AG04450 (cell line): ENCODE measurements at regions not wholly inside any gene's neighbourhood (a gene's known extent, or its start where the extent isn't known, plus 50 kb on each side); places are given as distances from the start of the nearest gene placed in this dataset.

Source experiments
- CTCF ChIA-PET: fragments of 300-600, 350-600 bp; formaldehyde crosslinking; extraction: SDS; loops from one replicate; lab custom pipeline; 2022; ENCODE audit warnings: antibody characterized with exemption, inconsistent platforms; lab: Charles Lee
- POLR2A ChIA-PET: fragments of 350-600 bp; formaldehyde crosslinking; extraction: SDS; loops from one replicate; lab custom pipeline; 2021; ENCODE audit warnings: antibody characterized with exemption, inconsistent platforms; lab: Yijun Ruan, JAX
- DNase-seq: peaks from one replicate; pipeline ENCODE4 v3.0.0-alpha.2; 2011; ENCODE audit warnings: low read depth, low spot score
- H3K27ac ChIP-seq: one replicate; pipeline ENCODE4 v1.5.1; 2012; ENCODE audit warnings: low read depth, low read length, control low read depth
- H3K27me3 ChIP-seq: one replicate; pipeline ENCODE4 v1.6.0; 2012; ENCODE audit warnings: low read length; ENCODE audit not compliant: control insufficient read depth, insufficient read depth
- H3K4me3 ChIP-seq: 2 replicates; pipeline ENCODE4 v1.5.1; 2011; ENCODE audit warnings: mild to moderate bottlenecking, low read depth, low read length, control low read depth
- H3K9me3 ChIP-seq: 2 replicates; pipeline ENCODE4 v1.5.1; 2012; ENCODE audit warnings: low read length; ENCODE audit not compliant: control insufficient read depth, insufficient read depth
- TF ChIP-seq, protein P1 (sequence below): IDR thresholded peaks from 2 replicates; pipeline ENCODE4 v1.5.1; 2011; ENCODE audit warnings: low read depth, low read length, control low read depth, inconsistent platforms

DNA sequence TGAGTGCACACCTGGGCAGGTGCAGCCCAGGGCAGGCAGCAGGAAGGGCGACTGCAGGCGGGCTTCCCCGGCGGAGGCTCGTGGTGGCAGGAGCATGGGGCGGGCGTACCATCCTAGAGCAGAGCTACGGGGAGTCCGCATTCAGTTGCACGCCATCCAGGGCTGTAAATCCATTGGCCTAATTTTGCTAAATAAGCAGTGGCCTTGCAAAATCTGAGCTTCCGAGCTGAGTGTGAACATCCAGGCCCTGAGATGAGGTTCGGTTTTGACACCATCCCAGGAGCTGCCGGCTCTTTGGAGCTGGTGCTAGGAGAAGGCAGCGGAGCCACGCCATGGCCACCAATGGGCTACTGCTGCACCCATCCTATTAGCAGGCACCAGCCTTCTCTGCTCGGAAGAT is 664.8 kb downstream of the BRD1 start:
- no peak for DNase-seq
- ChIA-PET POLR2A (no interaction called here), CTCF (no interaction called here)
- TF ChIP-seq, protein P1, sequence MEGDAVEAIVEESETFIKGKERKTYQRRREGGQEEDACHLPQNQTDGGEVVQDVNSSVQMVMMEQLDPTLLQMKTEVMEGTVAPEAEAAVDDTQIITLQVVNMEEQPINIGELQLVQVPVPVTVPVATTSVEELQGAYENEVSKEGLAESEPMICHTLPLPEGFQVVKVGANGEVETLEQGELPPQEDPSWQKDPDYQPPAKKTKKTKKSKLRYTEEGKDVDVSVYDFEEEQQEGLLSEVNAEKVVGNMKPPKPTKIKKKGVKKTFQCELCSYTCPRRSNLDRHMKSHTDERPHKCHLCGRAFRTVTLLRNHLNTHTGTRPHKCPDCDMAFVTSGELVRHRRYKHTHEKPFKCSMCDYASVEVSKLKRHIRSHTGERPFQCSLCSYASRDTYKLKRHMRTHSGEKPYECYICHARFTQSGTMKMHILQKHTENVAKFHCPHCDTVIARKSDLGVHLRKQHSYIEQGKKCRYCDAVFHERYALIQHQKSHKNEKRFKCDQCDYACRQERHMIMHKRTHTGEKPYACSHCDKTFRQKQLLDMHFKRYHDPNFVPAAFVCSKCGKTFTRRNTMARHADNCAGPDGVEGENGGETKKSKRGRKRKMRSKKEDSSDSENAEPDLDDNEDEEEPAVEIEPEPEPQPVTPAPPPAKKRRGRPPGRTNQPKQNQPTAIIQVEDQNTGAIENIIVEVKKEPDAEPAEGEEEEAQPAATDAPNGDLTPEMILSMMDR, result no peak
- H3K4me3 ChIP-seq, result no peak overlapping the region
- H3K9me3 ChIP-seq, result peaks cover 86% of the 10 kb centered on the region
- H3K27ac ChIP-seq, result no peak overlapping the region
- no peaks in the 10 kb centered on the region for H3K27me3 ChIP-seq

DNA sequence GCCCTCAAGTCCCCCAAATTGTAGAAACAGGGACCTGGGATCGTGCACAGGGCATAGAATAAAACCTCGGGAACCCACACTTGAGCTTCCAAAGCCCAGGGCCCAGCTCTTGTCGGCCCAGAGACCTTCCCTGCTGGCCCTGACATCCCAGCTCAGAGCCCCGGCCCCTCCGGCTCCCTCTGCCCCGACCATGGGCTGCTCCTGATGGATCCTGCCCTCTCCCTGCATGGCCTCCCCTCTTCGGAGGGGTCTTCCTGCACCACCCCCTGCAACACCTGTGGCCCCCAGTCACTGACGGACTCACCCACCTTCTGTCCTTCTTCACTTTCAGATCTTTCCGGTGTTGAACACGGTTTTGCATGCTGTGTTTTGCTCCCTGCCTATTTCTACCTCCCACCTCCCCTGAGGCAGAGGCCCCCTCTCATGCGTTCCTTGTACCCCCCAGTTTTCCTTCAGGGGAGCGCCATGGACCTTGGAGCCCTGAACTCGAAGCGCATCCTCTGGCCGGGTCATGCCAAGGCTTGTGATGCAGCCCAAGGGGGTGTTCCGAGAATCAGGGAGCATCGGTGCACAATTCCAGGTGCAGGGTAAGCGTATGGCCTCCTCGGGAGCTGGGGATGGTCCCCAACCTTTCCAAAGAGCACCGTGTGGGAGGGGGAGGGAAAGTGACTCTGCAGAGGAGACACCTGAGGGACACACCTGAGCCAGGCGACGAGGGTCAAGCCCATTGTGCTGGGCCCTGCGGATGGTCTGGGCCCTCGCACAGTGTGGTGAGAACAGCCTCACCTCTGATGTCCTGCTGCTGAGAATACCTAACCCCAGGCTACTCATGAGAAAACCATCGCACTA is 666.4 kb downstream of the BRD1 start:
- POLR2A ChIA-PET, result no interaction called here
- no peak overlapping the region for H3K4me3 ChIP-seq
- CTCF ChIA-PET, result no interaction called here
- no peaks in the 10 kb centered on the region for H3K27me3 ChIP-seq
- TF ChIP-seq, protein P1, result no peak
- no peak for DNase-seq
- H3K27ac ChIP-seq, result no peak overlapping the region
- H3K9me3 ChIP-seq, result peaks cover 87% of the 10 kb centered on the region

DNA sequence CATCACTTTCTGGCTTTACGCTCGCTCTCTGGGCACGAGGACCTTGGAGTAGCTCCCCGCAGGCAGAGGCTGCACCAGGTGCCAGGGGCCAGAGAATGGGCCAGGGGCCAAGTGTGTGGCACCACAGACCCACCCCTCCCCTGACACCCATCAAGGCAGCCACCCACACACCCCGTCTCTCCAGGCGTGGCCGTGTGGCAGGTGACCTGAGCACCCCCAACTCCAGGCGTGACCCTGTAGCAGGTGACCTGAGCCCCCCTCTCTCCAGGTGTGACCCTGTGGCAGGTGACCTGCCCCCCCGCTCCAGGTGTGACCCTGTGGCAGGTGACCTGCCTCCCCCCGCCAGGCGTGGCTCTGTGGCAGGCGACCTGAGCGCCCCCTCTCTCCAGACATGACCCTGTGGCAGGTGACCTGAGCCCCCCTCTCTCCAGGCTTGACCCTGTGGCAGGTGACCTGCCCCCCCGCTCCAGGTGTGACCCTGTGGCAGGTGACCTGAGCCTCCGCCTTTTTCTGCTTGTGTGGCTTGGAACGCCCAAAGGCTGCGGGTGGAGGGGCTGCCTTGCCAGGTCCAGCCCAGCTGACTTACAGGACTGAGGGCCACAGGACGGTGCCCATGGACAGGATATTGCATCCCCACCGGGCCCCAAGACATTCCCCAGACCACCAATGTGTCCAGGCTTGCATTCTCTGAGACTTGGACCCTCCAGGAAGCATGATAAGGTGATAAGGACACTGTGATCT is 667.2 kb downstream of the BRD1 start:
- Histone ChIP-seq H3K4me3 (no peak overlapping the region), H3K27me3 (no peaks in the 10 kb centered on the region), H3K9me3 (peaks cover 92% of the 10 kb centered on the region), H3K27ac (no peak overlapping the region)
- ChIA-PET POLR2A (no interaction called here), CTCF (no interaction called here)
- no peak for DNase-seq
- TF ChIP-seq, protein P1, result no peak

DNA sequence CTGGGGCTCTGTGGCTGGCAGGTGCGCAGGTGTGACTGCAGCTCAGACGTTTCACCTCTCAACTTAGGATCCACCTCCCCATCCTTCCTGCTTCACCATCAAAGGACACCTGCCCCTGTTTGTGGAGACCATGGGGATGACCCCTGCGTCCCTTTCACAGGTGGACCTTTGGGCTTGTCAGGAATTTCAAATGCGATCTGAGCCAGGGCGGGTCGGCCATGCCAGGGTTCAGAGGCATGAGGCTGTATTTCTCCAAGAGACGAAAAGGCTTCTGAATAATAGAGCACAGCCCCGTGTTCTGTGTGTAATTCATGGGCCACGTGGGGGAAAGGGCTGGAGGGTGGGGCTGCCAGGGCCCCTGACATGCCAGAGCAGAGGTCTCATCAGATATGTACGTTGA is 668.0 kb downstream of the BRD1 start:
- Histone ChIP-seq H3K4me3 (no peak overlapping the region), H3K9me3 (peaks cover 92% of the 10 kb centered on the region), H3K27ac (no peak overlapping the region), H3K27me3 (no peaks in the 10 kb centered on the region)
- no peak for DNase-seq
- TF ChIP-seq, protein P1, result no peak
- ChIA-PET POLR2A (no interaction called here), CTCF (no interaction called here)
